GM12865 (cell line): ENCODE measurements at regions not wholly inside any gene's neighbourhood (a gene's known extent, or its start where the extent isn't known, plus 50 kb on each side); places are given as distances from the start of the nearest gene placed in this dataset.
A peak's percentile ranks its signal among the peaks of the same experiment; 100 is the strongest.
"Not testable (repeated sequence)": the region's sequence is repeated elsewhere in the genome, so short reads cannot be mapped to it uniquely, and the experiment has no call there.

Experiments used
- DNase-seq: peaks from one replicate; pipeline ENCODE4 v3.0.0; 2010; ENCODE audit warnings: low read depth
- H3K4me3 ChIP-seq: 2 replicates; pipeline ENCODE4 v1.5.1; 2011; ENCODE audit warnings: mild to moderate bottlenecking, low read depth, low read length, control low read depth
- CTCF ChIP-seq: IDR thresholded peaks from 2 replicates; pipeline ENCODE4 v1.5.1; 2011; ENCODE audit warnings: low read length, control low read depth, low read depth, inconsistent platforms; ENCODE audit not compliant: insufficient read depth; ENCODE audit errors: missing control alignments

- H3K4me3 ChIP-seq: no peak overlapping the region
- TF ChIP-seq CTCF: no peak
- DNase-seq: no peak
Measured at GRCh38 chr2:149860276-149860921, 272.8 kb upstream of the MMADHC start.

GRCh38 chr2:149858901-149859634 is 271.5 kb upstream of the MMADHC start:
- no peak overlapping the region for H3K4me3 ChIP-seq
- TF ChIP-seq CTCF: no peak
- DNase-seq: no peak

GRCh38 chr2:149858216-149858615 is 270.6 kb upstream of the MMADHC start:
- no peak for TF ChIP-seq CTCF
- no peak for DNase-seq
- no peak overlapping the region for H3K4me3 ChIP-seq

GRCh38 chr2:149857344-149857743 is 269.8 kb upstream of the MMADHC start:
- no peak for TF ChIP-seq CTCF
- H3K4me3 ChIP-seq: no peak overlapping the region
- DNase-seq: no peak

GRCh38 chr2:149855859-149856258 is 268.3 kb upstream of the MMADHC start:
- not testable (repeated sequence) for DNase-seq, H3K4me3 ChIP-seq

- no peak for TF ChIP-seq CTCF
- no peak for DNase-seq
- H3K4me3 ChIP-seq: no peak overlapping the region
Measured at GRCh38 chr2:149849591-149849990, 262.0 kb upstream of the MMADHC start.

GRCh38 chr2:149849136-149849535 is 261.6 kb upstream of the MMADHC start:
- no peak overlapping the region for H3K4me3 ChIP-seq
- DNase-seq: peak; percentile 19
- no peak for TF ChIP-seq CTCF
